A549 (cell line): ENCODE measurements at regions not wholly inside any gene's neighbourhood (a gene's known extent, or its start where the extent isn't known, plus 50 kb on each side); places are given as distances from the start of the nearest gene placed in this dataset.

Experiments
- CBX8 ChIP-seq: fragments of 200-600 bp; sonication (generic); IDR thresholded peaks from 2 replicates; pipeline ENCODE4 v1.6.1; 2016
- CTCF ChIP-seq: fragments of >200 bp; sonication (Bioruptor Twin); formaldehyde crosslinking; IDR thresholded peaks from 3 replicates; pipeline ENCODE4 v1.5.1; 2016
- EP300 ChIP-seq, 2 experiments: fragments of >200 bp; sonication (Bioruptor Twin); formaldehyde crosslinking; IDR thresholded peaks; 2 replicates in 1 of 2; 3 replicates in 1 of 2; pipeline ENCODE4 v1.6.1; 2016 to 2017
- FOSL2 ChIP-seq, 2 experiments: fragments of 450-650 bp in 1 of 2; fragments of >200 bp in 1 of 2; sonication (Bioruptor Twin) in 1 of 2; formaldehyde crosslinking; IDR thresholded peaks; 2 replicates each; pipeline versions ENCODE4 v1.5.0 to v1.6.1; 2016 to 2020; ENCODE audit warnings: mild to moderate bottlenecking in 1 of 2, moderate library complexity in 1 of 2
- HDAC2 ChIP-seq: fragments of 200-600 bp; sonication (generic); IDR thresholded peaks from 2 replicates; pipeline ENCODE4 v1.6.1; 2016
- JUNB ChIP-seq: fragments of >200 bp; sonication (Bioruptor Twin); formaldehyde crosslinking; IDR thresholded peaks from 2 replicates; pipeline ENCODE4 v1.6.1; 2016
- MAX ChIP-seq: IDR thresholded peaks from 2 replicates; pipeline ENCODE4 v1.6.1; 2012
- MAZ ChIP-seq: fragments of 150-350 bp; IDR thresholded peaks from 2 replicates; pipeline ENCODE4 v1.6.1; 2014; ENCODE audit warnings: antibody characterized with exemption, low read depth, low read length, borderline replicate concordance
- MYC ChIP-seq: IDR thresholded peaks from 2 replicates; pipeline ENCODE4 v1.6.1; 2012; ENCODE audit warnings: mild to moderate bottlenecking, inconsistent platforms, low read length, improper control_type of control experiment, borderline replicate concordance
- NR3C1 ChIP-seq: fragments of >200 bp; sonication (Bioruptor Twin); formaldehyde crosslinking; IDR thresholded peaks from 3 replicates; pipeline ENCODE4 v1.6.1; 2017
- POLR2A ChIP-seq: IDR thresholded peaks from 2 replicates; pipeline ENCODE4 v1.6.1; 2012; ENCODE audit warnings: mild to moderate bottlenecking, low read length
- RAD21 ChIP-seq, 2 experiments: fragments of >200 bp in 1 of 2; sonication (Bioruptor Twin) in 1 of 2; formaldehyde crosslinking in 1 of 2; IDR thresholded peaks in 1 of 2; conservative IDR thresholded peaks in 1 of 2; 2 replicates in 1 of 2; 3 replicates in 1 of 2; pipeline ENCODE4 v1.6.1; 2012 to 2018; ENCODE audit warnings: inconsistent platforms in 1 of 2
- USF2 ChIP-seq: fragments of 450-650 bp; IDR thresholded peaks from 2 replicates; pipeline ENCODE4 v1.6.1; 2014; ENCODE audit warnings: antibody characterized with exemption
- ZSCAN20 ChIP-seq: fragments of 250-450 bp; sonication (Bioruptor Pico); IDR thresholded peaks from 2 replicates; pipeline ENCODE4 v1.8.0; 2022; ENCODE audit warnings: mild to moderate bottlenecking, moderate library complexity

GRCh38 chr4:106587558-106587957 is 219.0 kb upstream of the GIMD1 start:
- no peak for TF ChIP-seq HDAC2
- no peak for TF ChIP-seq ZSCAN20 (CRISPR knock-in tag)
- no peak for TF ChIP-seq POLR2A
- TF ChIP-seq CTCF, result no peak
- no peak for TF ChIP-seq CBX8
- TF ChIP-seq USF2, result no peak
- TF ChIP-seq MAX, result no peak
- TF ChIP-seq MYC, result no peak
- TF ChIP-seq RAD21 (conservative IDR thresholded peaks at IDR 0.05 in 1 of 2, IDR thresholded peaks at IDR 0.05 in 1 of 2), result no peak
- TF ChIP-seq EP300 (IDR thresholded peaks at IDR 0.05), result no peak
- peak; percentile 16; the same call in 1 of the 2 replicates for TF ChIP-seq FOSL2 (IDR thresholded peaks at IDR 0.05)
- no peak for TF ChIP-seq FOSL2 (CRISPR knock-in tag; IDR thresholded peaks at IDR 0.05)
- TF ChIP-seq MAZ, result no peak
- TF ChIP-seq JUNB, result no peak
- no peak for TF ChIP-seq NR3C1
